Activated CD8-positive, alpha-beta T cell treated with anti-CD3 and anti-CD28 coated beads for 36 hours (primary cell): ENCODE measurements at regions not wholly inside any gene's neighbourhood (a gene's known extent, or its start where the extent isn't known, plus 50 kb on each side); places are given as distances from the start of the nearest gene placed in this dataset.

Source experiments
- ATAC-seq: fragments of 200-7000 bp; cut with Tn5 transposase; one replicate; pipeline ENCODE4 v1.10.0; 2021; ENCODE audit warnings: mild to moderate bottlenecking, moderate library complexity
- CTCF ChIA-PET: fragments of 350-600 bp; sonication (Branson Sonifier 250); formaldehyde crosslinking; loops from one replicate; lab custom pipeline; 2021; ENCODE audit warnings: antibody characterized with exemption; lab: Charles Lee
- POLR2A ChIA-PET: fragments of 350-600 bp; sonication (Branson Sonifier 250); formaldehyde crosslinking; loops from one replicate; lab custom pipeline; 2021; ENCODE audit warnings: antibody characterized with exemption; lab: Charles Lee
- DNase-seq: peaks from one replicate; pipeline ENCODE4 v3.0.0-alpha.2; 2020
- H3K27ac Mint-ChIP-seq: one replicate; pipeline ENCODE4 v1.8.0; 2021; ENCODE audit warnings: mild to moderate bottlenecking, mixed read lengths
- H3K27me3 Mint-ChIP-seq: one replicate; pipeline ENCODE4 v1.8.0; 2021; ENCODE audit warnings: mixed read lengths
- H3K36me3 Mint-ChIP-seq: one replicate; pipeline ENCODE4 v1.8.0; 2021; ENCODE audit warnings: low read depth, mixed read lengths
- H3K4me1 Mint-ChIP-seq: one replicate; pipeline ENCODE4 v1.8.0; 2021; ENCODE audit warnings: low read depth, mixed read lengths
- H3K4me3 Mint-ChIP-seq: one replicate; pipeline ENCODE4 v1.8.0; 2021; ENCODE audit warnings: mild to moderate bottlenecking, moderate library complexity, mixed read lengths
- H3K9me3 Mint-ChIP-seq: one replicate; pipeline ENCODE4 v1.8.0; 2021; ENCODE audit warnings: mixed read lengths
- intact Hi-C: fragments of 100-400 bp; cut with micrococcal nuclease; formaldehyde crosslinking; loops from one replicate; pipeline ENCODE4 v1.10.0; 2022
- TF ChIP-seq, protein P1 (sequence below): fragments of 200-600 bp; IDR thresholded peaks from one replicate; pipeline ENCODE4 v1.8.0; 2022; ENCODE audit warnings: antibody characterized with exemption, mild to moderate bottlenecking

DNA sequence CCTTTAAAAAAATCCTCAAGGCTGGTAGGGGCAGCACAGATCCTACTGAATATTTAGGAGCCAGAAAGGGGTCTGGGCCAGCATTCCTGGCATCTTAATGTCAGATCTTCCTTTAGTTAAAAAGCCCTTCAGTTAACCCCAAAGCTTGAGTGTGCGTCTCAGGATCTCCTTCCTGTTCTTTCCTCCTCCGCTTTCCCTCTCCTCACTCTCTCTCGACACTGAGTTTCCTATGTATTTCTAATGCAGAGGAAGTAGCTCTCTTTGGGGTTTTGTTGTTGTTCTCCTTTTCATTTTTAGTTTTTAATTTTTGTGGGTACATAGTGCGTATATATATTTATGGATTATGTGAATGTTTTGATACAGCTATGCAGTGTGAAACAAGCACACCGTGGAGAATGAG is 109.9 kb upstream of the COPS8 start:
- H3K4me3 Mint-ChIP-seq, result no peak overlapping the region
- POLR2A ChIA-PET, result no interaction called here
- no peaks in the 10 kb centered on the region for H3K9me3 Mint-ChIP-seq
- TF ChIP-seq, protein P1, sequence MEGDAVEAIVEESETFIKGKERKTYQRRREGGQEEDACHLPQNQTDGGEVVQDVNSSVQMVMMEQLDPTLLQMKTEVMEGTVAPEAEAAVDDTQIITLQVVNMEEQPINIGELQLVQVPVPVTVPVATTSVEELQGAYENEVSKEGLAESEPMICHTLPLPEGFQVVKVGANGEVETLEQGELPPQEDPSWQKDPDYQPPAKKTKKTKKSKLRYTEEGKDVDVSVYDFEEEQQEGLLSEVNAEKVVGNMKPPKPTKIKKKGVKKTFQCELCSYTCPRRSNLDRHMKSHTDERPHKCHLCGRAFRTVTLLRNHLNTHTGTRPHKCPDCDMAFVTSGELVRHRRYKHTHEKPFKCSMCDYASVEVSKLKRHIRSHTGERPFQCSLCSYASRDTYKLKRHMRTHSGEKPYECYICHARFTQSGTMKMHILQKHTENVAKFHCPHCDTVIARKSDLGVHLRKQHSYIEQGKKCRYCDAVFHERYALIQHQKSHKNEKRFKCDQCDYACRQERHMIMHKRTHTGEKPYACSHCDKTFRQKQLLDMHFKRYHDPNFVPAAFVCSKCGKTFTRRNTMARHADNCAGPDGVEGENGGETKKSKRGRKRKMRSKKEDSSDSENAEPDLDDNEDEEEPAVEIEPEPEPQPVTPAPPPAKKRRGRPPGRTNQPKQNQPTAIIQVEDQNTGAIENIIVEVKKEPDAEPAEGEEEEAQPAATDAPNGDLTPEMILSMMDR, result no peak
- CTCF ChIA-PET, result no interaction called here
- H3K4me1 Mint-ChIP-seq, result peaks cover 10% of the 10 kb centered on the region
- H3K27me3 Mint-ChIP-seq, result no peaks in the 10 kb centered on the region
- no peak overlapping the region for H3K27ac Mint-ChIP-seq
- no peaks in the 10 kb centered on the region for H3K36me3 Mint-ChIP-seq
- no peak for ATAC-seq
- DNase-seq, result no peak
- intact Hi-C loops, result no loop called here

DNA sequence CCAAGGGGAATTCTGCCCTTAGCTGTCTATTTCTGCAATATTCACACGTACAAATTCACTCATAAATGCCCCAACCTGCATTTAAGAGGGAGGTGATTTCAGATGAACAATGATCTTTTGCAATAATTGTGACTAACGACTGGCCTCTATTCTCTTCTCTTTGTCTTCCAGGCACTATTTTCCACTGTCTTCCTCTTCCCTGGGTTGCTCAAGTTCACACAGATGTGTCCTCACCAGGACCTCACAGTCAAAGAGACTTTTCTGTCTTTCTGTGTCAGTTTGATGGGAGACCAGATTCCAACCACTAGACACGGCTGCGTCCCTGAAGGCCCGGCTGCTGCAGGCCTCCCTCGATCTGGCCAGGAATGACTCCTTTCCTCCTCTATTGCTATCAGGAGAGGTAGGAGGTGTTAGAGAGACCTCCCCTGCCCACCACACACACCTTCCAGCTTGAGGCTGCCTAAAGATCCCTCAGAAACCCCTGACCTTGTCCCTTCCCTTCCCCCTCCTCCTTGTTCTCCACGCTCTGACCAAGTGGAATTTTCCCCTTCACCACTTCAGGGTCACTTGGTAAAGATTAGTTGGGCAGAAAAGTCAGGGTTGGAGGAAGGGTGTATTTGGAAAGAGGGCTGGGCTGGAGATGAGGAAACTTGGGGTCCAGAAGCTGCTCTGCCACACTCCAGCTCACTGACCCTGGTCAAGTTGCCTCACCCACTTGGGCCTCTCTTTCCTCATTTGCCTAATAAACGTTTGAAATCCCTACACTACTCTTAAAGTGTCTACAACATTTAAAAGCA is 109.2 kb upstream of the COPS8 start:
- Mint-ChIP-seq H3K27me3 (no peaks in the 10 kb centered on the region), H3K4me1 (peaks cover 3% of the 10 kb centered on the region), H3K27ac (no peak overlapping the region), H3K9me3 (no peaks in the 10 kb centered on the region), H3K36me3 (no peaks in the 10 kb centered on the region), H3K4me3 (no peak overlapping the region)
- DNase-seq (no peak), ATAC-seq (no peak)
- ChIA-PET CTCF (no interaction called here), POLR2A (no interaction called here)
- TF ChIP-seq, protein P1, result no peak
- intact Hi-C loops, result no loop called here

DNA sequence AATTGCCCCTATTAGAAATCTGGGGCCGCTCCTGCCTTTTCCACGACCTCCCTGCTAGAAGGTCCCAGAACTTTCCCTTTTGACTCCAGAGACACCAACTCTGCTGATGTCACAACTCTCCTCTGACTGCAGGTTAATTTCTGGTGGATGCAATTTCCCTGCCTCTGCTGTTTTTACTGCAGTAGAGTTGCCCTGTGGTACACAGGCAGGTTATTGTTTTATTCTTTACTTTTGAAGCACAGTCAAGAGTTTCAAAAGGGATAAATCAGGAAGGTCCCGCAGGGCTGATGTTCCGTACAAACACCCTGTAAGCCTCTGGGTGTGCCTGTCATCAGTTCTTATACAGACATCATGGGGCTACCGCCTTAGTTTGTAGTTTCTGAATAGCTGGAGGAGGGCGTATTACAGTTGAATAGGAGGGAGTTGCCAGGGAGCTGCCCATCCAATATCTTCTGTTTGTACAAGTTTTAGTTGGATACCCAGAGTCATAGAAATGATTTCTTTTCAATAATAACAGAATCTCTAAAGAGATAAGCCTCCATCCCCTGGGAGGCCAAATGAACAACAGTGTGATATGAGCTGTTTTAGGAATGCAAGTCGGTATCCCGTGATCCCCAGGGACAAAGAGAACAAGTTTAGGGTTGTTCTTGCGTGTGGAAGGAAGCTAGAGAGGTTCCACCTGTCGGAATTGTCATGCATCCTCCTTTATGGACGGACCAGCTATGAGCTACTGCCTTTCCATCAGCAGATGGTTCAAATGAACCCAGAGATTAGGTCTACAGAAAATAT is 108.4 kb upstream of the COPS8 start:
- H3K27ac Mint-ChIP-seq, result no peak overlapping the region
- CTCF ChIA-PET, result no interaction called here

DNA sequence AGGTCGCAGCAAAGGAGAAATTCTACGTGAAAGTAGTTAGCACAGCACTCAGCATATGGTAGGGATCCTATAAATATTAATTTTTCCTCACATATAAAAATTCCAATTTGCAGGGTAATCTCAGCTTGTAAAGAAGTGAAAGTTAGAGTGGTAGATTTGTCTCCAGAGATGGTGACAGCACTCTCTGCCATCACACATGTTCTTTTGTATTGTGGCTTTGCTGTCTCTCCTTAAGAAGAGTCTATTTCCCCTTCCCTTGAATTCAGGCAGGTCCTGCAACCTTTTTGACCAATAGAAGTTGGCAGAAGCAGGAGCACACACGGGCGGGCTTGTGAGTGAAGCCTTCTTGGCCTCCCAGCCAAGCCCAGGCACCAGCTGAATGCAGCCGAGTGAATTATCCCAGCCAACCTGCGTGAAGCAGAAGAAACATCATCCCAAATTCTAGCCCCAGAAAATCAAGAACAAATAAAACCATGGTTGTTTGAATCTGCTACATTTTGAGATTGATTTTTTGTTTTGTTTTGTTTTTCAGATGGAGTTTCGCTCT is 107.8 kb upstream of the COPS8 start:
- peaks cover under 1% of the 10 kb centered on the region for H3K4me1 Mint-ChIP-seq
- no peak for ATAC-seq
- POLR2A ChIA-PET, result no interaction called here
- intact Hi-C loops, result no loop called here
- CTCF ChIA-PET, result no interaction called here
- no peak overlapping the region for H3K4me3 Mint-ChIP-seq
- H3K27ac Mint-ChIP-seq, result no peak overlapping the region
- no peak for DNase-seq
- H3K27me3 Mint-ChIP-seq, result no peaks in the 10 kb centered on the region
- H3K9me3 Mint-ChIP-seq, result no peaks in the 10 kb centered on the region
- TF ChIP-seq, protein P1, result no peak
- no peaks in the 10 kb centered on the region for H3K36me3 Mint-ChIP-seq

More for the DNA sequence above, 108.4 kb upstream of the COPS8 start:
- H3K4me3 Mint-ChIP-seq, result no peak overlapping the region
- intact Hi-C loops, result no loop called here
- TF ChIP-seq, protein P1, result no peak
- H3K9me3 Mint-ChIP-seq, result no peaks in the 10 kb centered on the region
- H3K36me3 Mint-ChIP-seq, result no peaks in the 10 kb centered on the region
- ATAC-seq (no peak), DNase-seq (no peak)
- POLR2A ChIA-PET, result no interaction called here
- H3K4me1 Mint-ChIP-seq, result peaks cover 3% of the 10 kb centered on the region
- H3K27me3 Mint-ChIP-seq, result no peaks in the 10 kb centered on the region

DNA sequence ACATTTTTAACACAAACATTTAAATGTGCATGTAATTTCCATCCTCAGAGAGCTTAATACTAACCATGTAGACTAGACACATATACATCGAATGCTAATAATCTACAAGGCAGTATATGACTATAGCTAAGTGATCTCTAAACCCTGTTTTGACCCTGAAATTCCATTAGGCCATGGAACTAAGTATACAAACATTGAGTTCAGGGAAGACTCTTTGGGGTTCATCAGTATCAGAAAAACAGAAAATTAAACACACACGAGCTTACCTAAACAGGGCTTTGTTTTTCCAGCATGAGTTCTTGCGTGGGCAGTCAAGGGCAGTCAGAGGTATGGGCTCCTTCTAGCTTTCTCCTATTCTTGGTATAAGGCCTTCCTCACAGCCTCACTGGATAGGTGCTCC is 106.0 kb upstream of the COPS8 start:
- H3K9me3 Mint-ChIP-seq, result peaks cover 2% of the 10 kb centered on the region
- no peaks in the 10 kb centered on the region for H3K27me3 Mint-ChIP-seq
- H3K4me1 Mint-ChIP-seq, result no peaks in the 10 kb centered on the region
- TF ChIP-seq, protein P1, result no peak
- POLR2A ChIA-PET, result no interaction called here
- no peak overlapping the region for H3K4me3 Mint-ChIP-seq
- ATAC-seq (no peak), DNase-seq (no peak)
- CTCF ChIA-PET, result no interaction called here
- H3K36me3 Mint-ChIP-seq, result no peaks in the 10 kb centered on the region
- no peak overlapping the region for H3K27ac Mint-ChIP-seq
- intact Hi-C loops, result no loop called here
